NB4 (cell line): ENCODE measurements at regions not wholly inside any gene's neighbourhood (a gene's known extent, or its start where the extent isn't known, plus 50 kb on each side); places are given as distances from the start of the nearest gene placed in this dataset.

ENCODE experiments used
- CTCF ChIP-seq: IDR thresholded peaks from one replicate; pipeline ENCODE4 v1.5.1; 2012; ENCODE audit warnings: low read depth, low read length
- MAX ChIP-seq: IDR thresholded peaks from 2 replicates; pipeline ENCODE4 v1.6.1; 2011; ENCODE audit warnings: low read depth, low read length
- MYC ChIP-seq: IDR thresholded peaks from 2 replicates; pipeline ENCODE4 v1.6.1; 2011; ENCODE audit warnings: low read depth, low read length
- POLR2A ChIP-seq: IDR thresholded peaks from 2 replicates; pipeline ENCODE4 v1.6.1; 2011; ENCODE audit warnings: mild to moderate bottlenecking; ENCODE audit not compliant: insufficient read length; ENCODE audit errors: extremely low read depth

- no peak for TF ChIP-seq CTCF
- TF ChIP-seq POLR2A, result no peak
- no peak for TF ChIP-seq MAX
- no peak for TF ChIP-seq MYC
Measured at GRCh38 chr7:155192961-155193640, 104.6 kb upstream of the INSIG1 start.
